H1 (cell line): ENCODE measurements at regions not wholly inside any gene's neighbourhood (a gene's known extent, or its start where the extent isn't known, plus 50 kb on each side); places are given as distances from the start of the nearest gene placed in this dataset.

Experiments
- CTCF ChIA-PET: fragments of 300-600 bp; sonication (Branson Sonifier 250); formaldehyde crosslinking; loops from one replicate; lab custom pipeline; 2021; ENCODE audit not compliant: partially characterized antibody; lab: Charles Lee
- POLR2A ChIA-PET: fragments of 300-600 bp; sonication (Branson Sonifier 250); formaldehyde crosslinking; loops from one replicate; lab custom pipeline; 2021; ENCODE audit warnings: inconsistent platforms; ENCODE audit not compliant: partially characterized antibody; lab: Charles Lee
- DNase-seq, 2 experiments: peaks; one replicate each; pipeline versions ENCODE4 v3.0.0 to v3.0.0-alpha.2; 2010 to 2022; ENCODE audit warnings: low spot score in 2 of 2, low read depth in 1 of 2, mixed read lengths in 1 of 2
- FAIRE-seq: peaks from 2 replicates; lab custom pipeline; 2011; peaks lifted over from hg19 to GRCh38; lab: Jason Lieb, UNC
- H2AFZ ChIP-seq: 2 replicates; pipeline ENCODE4 v1.8.1; 2012; ENCODE audit warnings: low read length, inconsistent platforms
- H2AK5ac ChIP-seq: 2 replicates; pipeline ENCODE4 v1.6.1; 2013; ENCODE audit warnings: low read depth, low read length
- H2BK120ac ChIP-seq: replicated peaks from 2 replicates; pipeline ENCODE3; 2013; ENCODE audit warnings: low read depth, low read length, inconsistent platforms
- H2BK12ac ChIP-seq: 2 replicates; pipeline ENCODE4 v1.6.1; 2013; ENCODE audit warnings: low read depth, low read length
- H2BK15ac ChIP-seq: 2 replicates; pipeline ENCODE4 v1.6.1; 2013; ENCODE audit warnings: low read length
- H2BK20ac ChIP-seq: 2 replicates; pipeline ENCODE4 v1.6.1; 2013; ENCODE audit warnings: low read length
- H2BK5ac ChIP-seq: 2 replicates; pipeline ENCODE4 v1.6.1; 2013; ENCODE audit warnings: low read depth, low read length
- H3K14ac ChIP-seq: 2 replicates; pipeline ENCODE4 v1.6.1; 2013; ENCODE audit warnings: inconsistent platforms; ENCODE audit not compliant: insufficient read length
- H3K18ac ChIP-seq: 2 replicates; pipeline ENCODE4 v1.6.1; 2013; ENCODE audit warnings: low read length; ENCODE audit errors: extremely low read depth
- H3K23ac ChIP-seq: 2 replicates; pipeline ENCODE4 v1.6.1; 2013; ENCODE audit warnings: inconsistent platforms; ENCODE audit not compliant: insufficient read length
- H3K23me2 ChIP-seq: 2 replicates; pipeline ENCODE4 v1.6.1; 2013; ENCODE audit warnings: low read depth, low read length
- H3K27ac ChIP-seq: 2 replicates; pipeline ENCODE4 v1.6.1; 2011; ENCODE audit warnings: low read depth, low read length, inconsistent platforms
- H3K27me3 ChIP-seq, 4 experiments: replicated peaks in 1 of 4; 1 replicate in 1 of 4; 2 replicates in 3 of 4; pipeline versions ENCODE4 v1.6.1 to v1.8.1; 2011 to 2013; ENCODE audit warnings: low read length in 3 of 4, mild to moderate bottlenecking in 3 of 4, inconsistent platforms in 2 of 4, mixed read lengths in 2 of 4, moderate library complexity in 1 of 4; ENCODE audit not compliant: control insufficient read depth in 3 of 4, insufficient read depth in 3 of 4; ENCODE audit errors: extremely low read depth in 1 of 4
- H3K36me3 ChIP-seq, 4 experiments: 2 replicates each; pipeline versions ENCODE4 v1.6.1 to v1.8.1; 2011 to 2013; ENCODE audit warnings: mild to moderate bottlenecking in 4 of 4, low read length in 3 of 4, moderate library complexity in 2 of 4, control low read depth in 1 of 4, inconsistent platforms in 1 of 4; ENCODE audit not compliant: insufficient read depth in 4 of 4, control insufficient read depth in 2 of 4
- H3K4ac ChIP-seq: replicated peaks from 2 replicates; pipeline ENCODE3; 2013; ENCODE audit warnings: low read length, low read depth, mixed read lengths, inconsistent platforms; ENCODE audit not compliant: insufficient read length
- H3K4me1 ChIP-seq, 4 experiments: replicated peaks in 1 of 4; 1 replicate in 1 of 4; 2 replicates in 3 of 4; pipeline versions ENCODE4 v1.6.1 to v1.8.1; 2011 to 2013; ENCODE audit warnings: low read length in 3 of 4, inconsistent platforms in 2 of 4, mixed read lengths in 1 of 4; ENCODE audit not compliant: insufficient read depth in 4 of 4, control insufficient read depth in 3 of 4
- H3K4me2 ChIP-seq, 2 experiments: 2 replicates each; pipeline versions ENCODE4 v1.6.1 to v1.8.1; 2011 to 2013; ENCODE audit warnings: low read depth in 2 of 2, low read length in 2 of 2, control low read depth in 1 of 2, inconsistent platforms in 1 of 2, mild to moderate bottlenecking in 1 of 2; ENCODE audit not compliant: insufficient read depth in 1 of 2
- H3K4me3 ChIP-seq, 4 experiments: fragments of 200-600, 300-600 bp in 1 of 4; sonication (generic), shearing (Covaris generic), sonication (Bioruptor Twin) in 1 of 4; 2 replicates each; pipeline versions ENCODE4 v1.5.1 to v1.8.1; 2011 to 2016; ENCODE audit warnings: low read length in 4 of 4, low read depth in 3 of 4, control low read depth in 2 of 4, inconsistent platforms in 2 of 4, mild to moderate bottlenecking in 2 of 4, mixed read lengths in 1 of 4, moderate library complexity in 1 of 4; ENCODE audit not compliant: insufficient read depth in 2 of 4; ENCODE audit errors: extremely low read depth in 1 of 4
- H3K56ac ChIP-seq: replicated peaks from 2 replicates; pipeline ENCODE3; 2013; ENCODE audit warnings: low read depth, mild to moderate bottlenecking, mixed read lengths, low read length, inconsistent platforms; ENCODE audit not compliant: insufficient read length
- H3K79me1 ChIP-seq: 2 replicates; pipeline ENCODE4 v1.6.1; 2013; ENCODE audit warnings: low read depth, low read length, control low read depth
- H3K79me2 ChIP-seq, 2 experiments: 2 replicates each; pipeline versions ENCODE4 v1.6.1 to v1.8.1; 2012 to 2013; ENCODE audit warnings: low read length in 2 of 2, mild to moderate bottlenecking in 2 of 2, inconsistent platforms in 1 of 2; ENCODE audit not compliant: insufficient read depth in 2 of 2, control insufficient read depth in 1 of 2
- H3K9ac ChIP-seq, 4 experiments: replicated peaks in 1 of 4; 1 replicate in 1 of 4; 2 replicates in 3 of 4; pipeline versions ENCODE4 v1.6.1 to v1.8.1; 2011 to 2013; ENCODE audit warnings: low read depth in 3 of 4, low read length in 3 of 4, control low read depth in 2 of 4, mild to moderate bottlenecking in 2 of 4, moderate library complexity in 2 of 4, inconsistent platforms in 1 of 4; ENCODE audit errors: extremely low read depth in 1 of 4
- H3K9me3 ChIP-seq, 2 experiments: 2 replicates each; pipeline versions ENCODE4 v1.6.1 to v1.8.1; 2012 to 2013; ENCODE audit warnings: mild to moderate bottlenecking in 2 of 2, moderate library complexity in 2 of 2, control low read depth in 1 of 2, inconsistent platforms in 1 of 2, low read depth in 1 of 2, low read length in 1 of 2, mixed read lengths in 1 of 2; ENCODE audit not compliant: insufficient read depth in 2 of 2
- H4K20me1 ChIP-seq, 2 experiments: replicated peaks in 1 of 2; 2 replicates each; pipeline versions ENCODE3 to v1.8.1; 2011 to 2013; ENCODE audit warnings: inconsistent platforms in 2 of 2, low read length in 2 of 2, mild to moderate bottlenecking in 1 of 2; ENCODE audit not compliant: insufficient read depth in 2 of 2, control insufficient read depth in 1 of 2
- H4K5ac ChIP-seq: 2 replicates; pipeline ENCODE4 v1.6.1; 2013; ENCODE audit warnings: low read length, low read depth, mixed read lengths, inconsistent platforms; ENCODE audit not compliant: insufficient read length
- H4K8ac ChIP-seq: 2 replicates; pipeline ENCODE4 v1.8.0; 2013; ENCODE audit warnings: mild to moderate bottlenecking, moderate library complexity, low read length, inconsistent platforms; ENCODE audit not compliant: insufficient read depth; ENCODE audit errors: extremely low read depth
- H4K91ac ChIP-seq: replicated peaks from 2 replicates; pipeline ENCODE3; 2013; ENCODE audit warnings: low read length, mixed read lengths, inconsistent platforms; ENCODE audit not compliant: insufficient read length
- MAFK ChIP-seq: IDR thresholded peaks from 2 replicates; pipeline ENCODE4 v1.6.1; 2012; ENCODE audit warnings: low read depth, mild to moderate bottlenecking, improper control_type of control experiment, low read length
- TBP ChIP-seq: IDR thresholded peaks from 2 replicates; pipeline ENCODE4 v1.6.1; 2011; ENCODE audit warnings: low read depth, low read length, improper control_type of control experiment
- WGBS, 2 experiments: shearing (Covaris generic) in 1 of 2; methylation state at CpG; one replicate each; pipeline versions ENCODE4 v1.1.6 to v1.1.7; 2013 to 2015; ENCODE audit warnings: low lambda C conversion rate in 2 of 2, mixed read lengths in 2 of 2, inconsistent platforms in 1 of 2, low coverage in 1 of 2, missing lambda C conversion rate in 1 of 2; ENCODE audit not compliant: insufficient replicate concordance in 2 of 2, insufficient coverage in 1 of 2, insufficient read length in 1 of 2; ENCODE audit errors: extremely low coverage in 1 of 2, missing lambda C conversion rate in 1 of 2; 5-methylcytosine and 5-hydroxymethylcytosine counted together

DNA sequence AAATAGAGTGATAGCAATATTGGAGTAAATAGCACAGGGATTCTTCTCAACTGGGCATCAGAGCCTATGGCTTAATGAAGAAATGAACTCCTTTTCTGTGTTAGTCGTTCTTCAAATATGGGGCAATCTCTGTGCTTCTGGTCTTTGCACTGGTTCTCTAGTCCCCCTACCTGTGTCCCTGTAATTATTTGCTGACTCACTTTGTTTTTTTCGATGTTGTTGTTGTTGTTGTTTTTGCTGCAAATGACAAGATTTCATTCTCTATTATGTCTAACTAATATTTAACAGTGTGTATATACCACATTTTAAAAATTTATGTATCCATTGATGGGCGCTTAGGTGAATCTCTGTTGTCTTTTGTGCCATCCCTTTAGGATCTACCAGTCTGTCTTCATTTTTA, 2137.8 kb upstream of the TENM3 start:
- Histone ChIP-seq H3K79me1 (no peaks in the 10 kb centered on the region), H2BK15ac (no peak overlapping the region), H3K27ac (no peak overlapping the region), H3K56ac (no peak overlapping the region), H4K8ac (no peak overlapping the region), H3K14ac (no peak overlapping the region), H2BK12ac (no peak overlapping the region), H3K27me3 (no peaks in the 10 kb centered on the region), H3K4ac (no peak overlapping the region), H4K91ac (no peak overlapping the region), H2BK5ac (no peak overlapping the region), H3K4me3 (no peak overlapping the region), H3K23me2 (no peaks in the 10 kb centered on the region), H2BK20ac (no peak overlapping the region), H2BK120ac (no peak overlapping the region), H2AFZ (no peak overlapping the region), H4K20me1 (no peaks in the 10 kb centered on the region), H3K9ac (no peak overlapping the region), H3K4me1 (peaks cover 0 to 4% (median 0%) of the 10 kb centered on the region in 4 experiments; a peak in 1 of 7 replicates), H2AK5ac (no peak overlapping the region), H3K79me2 (no peaks in the 10 kb centered on the region), H4K5ac (no peak overlapping the region), H3K9me3 (no peaks in the 10 kb centered on the region)
- DNase-seq, result no peak
- 93% methylated on average over 3 of the region's 3 CpGs; no CpG with 5 or more reads in 1 of the 2 experiments for WGBS, 2 experiments
- 0 out of 2 replicates have a peak, but pooled peaks have one; percentile 2 for TF ChIP-seq MAFK
- no peak for TF ChIP-seq TBP
- TF ChIP-seq, all 59 proteins: peak for 1
- Histone ChIP-seq H3K18ac (no peak overlapping the region), H3K4me2 (no peak overlapping the region), H3K23ac (no peak overlapping the region), H3K36me3 (no peaks in the 10 kb centered on the region)
- POLR2A ChIA-PET, result no interaction called here
- CTCF ChIA-PET, result no interaction called here
- no peak for FAIRE-seq
